Right atrium auricular region (tissue), 2 donors: ENCODE measurements at regions not wholly inside any gene's neighbourhood (a gene's known extent, or its start where the extent isn't known, plus 50 kb on each side); places are given as distances from the start of the nearest gene placed in this dataset.
"Not testable (repeated sequence)": the region's sequence is repeated elsewhere in the genome, so short reads cannot be mapped to it uniquely, and the experiment has no call there.

Experiments
- DNase-seq: peaks from one replicate; pipeline ENCODE4 v3.0.0-alpha.2; 2019; ENCODE audit warnings: low spot score
- H3K27ac ChIP-seq, 2 donors: fragments of 200-600 bp; sonication (generic); 1 replicate in 1 of 2; 2 replicates in 1 of 2; pipeline ENCODE4 v1.5.1; 2016 to 2019
- H3K27me3 ChIP-seq, 2 donors: fragments of 200-600 bp; sonication (generic); one replicate each; pipeline versions ENCODE4 v1.5.1 to v1.6.0; 2017 to 2019
- H3K36me3 ChIP-seq: fragments of 200-600 bp; sonication (generic); one replicate; pipeline ENCODE4 v1.5.1; 2016
- H3K4me1 ChIP-seq, 2 donors: fragments of 200-600 bp; sonication (generic); one replicate each; pipeline versions ENCODE4 v1.5.1 to v1.6.0; 2017 to 2019
- H3K4me3 ChIP-seq, 2 donors: fragments of 200-600 bp; sonication (generic); 1 replicate in 1 of 2; 2 replicates in 1 of 2; pipeline ENCODE4 v1.5.1; 2017 to 2019; ENCODE audit warnings: mild to moderate bottlenecking in 1 of 2, moderate library complexity in 1 of 2
- H3K9me3 ChIP-seq, 2 donors: fragments of 200-600 bp; sonication (generic); one replicate each; pipeline ENCODE4 v1.5.1; 2019

DNA sequence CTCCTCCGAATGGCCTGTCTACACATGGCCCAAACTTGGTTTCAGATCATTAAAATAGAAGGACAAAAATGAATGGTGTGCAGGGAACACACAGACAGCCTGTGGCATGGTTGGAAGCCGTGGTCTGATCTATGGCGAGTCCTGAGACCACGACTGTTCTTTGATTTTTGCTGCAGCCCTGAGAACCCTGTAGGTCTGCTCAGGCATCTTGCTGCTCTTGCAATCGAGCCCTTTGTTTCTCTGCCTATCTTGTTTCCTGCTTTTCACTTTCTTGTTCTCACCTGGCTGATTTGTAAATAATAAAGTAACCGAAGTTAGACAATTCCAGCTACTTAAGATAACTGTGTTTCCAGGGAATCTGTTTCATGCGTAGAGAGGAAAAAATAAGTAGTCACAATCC, 54.1 kb upstream of the NBPF9 start:
- not testable (repeated sequence) for DNase-seq

DNA sequence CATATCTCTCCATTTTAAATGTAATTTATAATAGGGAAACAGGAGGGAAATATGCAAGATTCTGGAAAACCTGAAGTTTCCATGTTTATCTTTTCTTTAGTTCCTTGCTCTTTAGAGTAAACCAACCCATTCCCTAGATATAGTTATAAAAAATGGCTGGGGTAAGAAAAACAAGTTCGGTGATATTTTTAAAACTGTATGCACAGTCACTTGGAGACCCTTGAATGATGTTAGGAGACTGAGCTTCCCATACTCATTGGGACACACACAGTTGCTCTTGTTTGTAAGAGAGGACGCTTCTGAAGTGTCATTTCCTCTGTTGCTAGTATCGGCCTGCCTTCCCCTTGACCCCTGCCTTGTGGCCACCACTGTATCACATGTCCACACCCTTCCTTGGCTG, 55.0 kb upstream of the NBPF9 start:
- H3K27ac ChIP-seq = peak overlapping the region in 1 of 2 donors; percentile 19
- not testable (repeated sequence) for DNase-seq, H3K4me3 ChIP-seq, H3K4me1 ChIP-seq, H3K9me3 ChIP-seq, H3K36me3 ChIP-seq, H3K27me3 ChIP-seq

More for the DNA sequence above, 54.1 kb upstream of the NBPF9 start:
- not testable (repeated sequence) for H3K9me3 ChIP-seq, H3K27ac ChIP-seq, H3K4me3 ChIP-seq, H3K27me3 ChIP-seq, H3K36me3 ChIP-seq, H3K4me1 ChIP-seq

DNA sequence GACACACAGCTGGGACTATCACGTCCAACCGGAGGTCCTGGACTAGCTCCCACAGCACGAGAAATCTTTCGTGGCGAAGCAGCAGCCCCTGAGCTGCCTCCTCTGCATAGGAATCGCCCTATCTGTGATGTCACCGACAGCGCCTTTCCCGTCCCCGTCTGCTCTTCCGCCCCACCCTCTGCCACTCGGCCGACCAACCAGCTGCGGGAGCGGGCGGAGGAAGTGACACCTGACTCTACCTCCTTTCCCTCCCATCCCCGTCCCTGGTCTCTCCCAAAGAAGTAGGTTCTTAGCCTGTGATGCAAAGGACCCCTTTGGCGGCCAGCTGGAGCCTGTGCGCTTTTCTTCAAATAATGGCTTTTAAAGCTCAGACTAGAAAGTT, 59.7 kb upstream of the NBPF9 start:
- H3K36me3 ChIP-seq, DNase-seq, H3K9me3 ChIP-seq, H3K27me3 ChIP-seq, H3K4me3 ChIP-seq, H3K4me1 ChIP-seq: not testable (repeated sequence)
- peak overlapping the region in 1 of 2 donors; percentile 23 for H3K27ac ChIP-seq

DNA sequence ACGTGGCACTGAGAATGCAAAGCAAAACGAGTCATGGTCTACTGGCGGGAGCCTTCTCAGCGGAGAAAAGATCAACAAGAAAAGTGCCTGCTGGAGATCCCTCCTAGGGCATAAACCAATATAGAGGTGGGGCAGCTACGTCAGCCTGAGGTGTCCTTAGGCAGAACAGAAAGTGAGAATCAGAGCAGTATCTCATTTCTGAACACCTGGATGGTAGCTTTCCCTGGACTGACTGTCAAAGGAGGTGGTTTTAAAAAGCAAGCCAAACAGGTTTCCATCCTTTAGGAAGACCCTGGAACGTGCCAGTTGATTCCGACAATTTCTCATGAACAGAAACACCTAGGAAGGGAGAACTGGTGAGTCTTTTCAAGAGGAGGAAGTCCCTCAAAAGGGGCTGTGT, 71.4 kb upstream of the NBPF9 start:
- not testable (repeated sequence) for H3K4me1 ChIP-seq, H3K27me3 ChIP-seq, DNase-seq, H3K36me3 ChIP-seq, H3K4me3 ChIP-seq, H3K27ac ChIP-seq, H3K9me3 ChIP-seq

DNA sequence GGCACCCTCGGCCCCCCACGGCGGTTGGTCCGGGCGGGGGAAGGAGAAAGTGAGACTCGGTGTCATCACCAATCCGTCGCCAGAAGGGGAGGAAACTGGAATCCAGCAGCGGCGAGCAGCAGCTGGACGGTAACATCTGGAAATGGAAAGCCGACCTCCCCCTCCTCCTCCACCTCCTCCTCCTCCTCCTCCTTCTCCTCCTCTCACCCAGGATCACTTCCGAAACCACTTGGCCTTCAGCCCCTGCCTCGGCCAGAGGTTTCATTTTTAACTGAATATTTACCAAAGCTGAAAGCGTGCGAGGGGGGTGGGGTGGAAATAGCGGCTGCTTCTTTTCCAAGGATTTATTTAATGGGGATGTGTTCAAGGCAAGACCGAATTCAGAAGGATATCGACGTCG, 72.5 kb upstream of the NBPF9 start:
- not testable (repeated sequence) for H3K4me1 ChIP-seq, H3K9me3 ChIP-seq, DNase-seq, H3K36me3 ChIP-seq, H3K27me3 ChIP-seq
- Histone ChIP-seq H3K4me3 (peak overlapping the region; percentile 32 to 51), H3K27ac (peak overlapping the region; percentile 48 to 51)

DNA sequence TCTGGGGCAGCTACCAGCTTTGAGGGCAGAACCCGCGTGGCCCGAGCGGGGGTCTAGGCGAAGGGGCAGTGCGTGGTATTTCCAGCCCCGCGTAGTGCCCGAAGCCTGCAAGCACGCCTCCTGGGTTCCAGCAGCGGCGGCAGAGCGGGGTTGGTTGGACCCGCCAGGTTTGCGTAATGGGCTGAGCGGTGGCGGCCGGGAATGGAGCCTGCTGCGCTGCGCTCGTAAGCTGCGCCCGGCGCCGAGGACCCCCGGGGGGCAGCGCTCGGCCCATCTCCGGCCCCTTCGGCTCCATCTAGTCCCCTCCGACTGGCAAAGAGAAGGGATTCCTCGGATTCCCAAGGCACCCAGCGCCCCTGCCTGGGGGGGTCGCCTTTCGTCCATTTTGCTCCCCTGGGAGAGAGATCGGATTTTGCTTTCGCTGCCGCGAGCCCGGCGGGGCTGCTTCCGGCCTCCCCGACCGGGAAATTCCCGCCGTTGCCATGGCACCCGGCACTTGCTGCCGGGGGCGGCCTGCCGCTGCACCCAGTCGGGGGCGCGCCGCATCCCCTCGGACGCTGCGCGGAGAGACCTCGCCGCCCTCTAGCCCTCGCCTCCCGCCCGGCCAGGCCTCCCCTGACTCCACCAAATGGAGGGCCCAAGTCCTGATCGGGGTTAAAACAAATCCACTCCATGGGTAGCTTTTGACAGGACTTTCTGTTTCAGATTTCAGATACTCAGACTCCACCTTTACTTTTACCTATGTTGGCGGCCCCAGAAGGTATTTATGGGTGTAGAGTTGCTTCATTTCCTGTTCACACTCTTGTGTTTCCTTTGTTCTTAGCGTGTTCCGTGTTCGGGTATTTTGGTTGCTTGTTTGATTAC, 73.3 kb upstream of the NBPF9 start:
- H3K36me3 ChIP-seq, H3K9me3 ChIP-seq, H3K4me1 ChIP-seq, H3K27me3 ChIP-seq: not testable (repeated sequence)
- Histone ChIP-seq H3K27ac (peak overlapping the region; percentile 69 to 84), H3K4me3 (peak overlapping the region; percentile 54 to 66)
- peak; percentile 61 for DNase-seq

DNA sequence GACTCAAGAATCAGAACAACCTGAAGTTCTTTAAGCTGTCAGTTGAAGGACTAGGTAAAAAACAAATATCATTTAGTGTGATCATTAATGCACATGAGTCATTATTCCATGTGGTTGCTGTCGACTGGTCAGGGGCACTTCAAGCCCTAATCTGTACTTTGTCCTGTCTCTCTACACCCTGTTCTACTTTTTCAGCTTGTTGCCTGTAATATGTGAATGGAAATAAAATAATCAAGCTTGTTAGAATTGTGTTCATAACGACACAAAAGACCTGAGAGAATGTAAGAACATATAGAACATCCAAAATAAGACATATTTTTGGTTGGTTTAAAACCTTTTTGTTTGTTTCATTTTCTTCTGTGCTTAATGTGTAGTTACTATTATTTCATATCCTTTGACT, 87.4 kb upstream of the NBPF9 start:
- not testable (repeated sequence) for H3K4me3 ChIP-seq, H3K27ac ChIP-seq, H3K36me3 ChIP-seq, H3K4me1 ChIP-seq, H3K9me3 ChIP-seq, DNase-seq, H3K27me3 ChIP-seq

DNA sequence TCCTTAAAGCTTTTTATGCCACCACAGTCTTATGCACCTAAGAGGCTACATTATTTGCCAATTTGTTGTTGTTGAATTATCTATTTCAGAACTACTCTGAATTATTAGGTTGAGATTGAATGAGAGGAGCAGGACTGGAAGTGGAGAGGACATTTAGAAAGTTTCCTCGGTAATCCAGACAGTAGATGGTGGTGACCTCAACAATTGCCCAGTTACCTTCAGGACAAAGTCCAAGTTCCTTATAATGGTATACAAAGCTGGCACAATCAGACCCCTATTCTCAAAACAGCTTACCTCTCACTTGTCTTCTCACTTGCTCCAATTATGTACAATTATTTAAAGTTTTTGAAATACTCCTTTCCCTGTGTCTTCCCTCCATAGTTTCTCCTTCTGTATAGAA, 93.3 kb upstream of the NBPF9 start:
- not testable (repeated sequence) for DNase-seq, H3K9me3 ChIP-seq, H3K27me3 ChIP-seq, H3K27ac ChIP-seq, H3K36me3 ChIP-seq, H3K4me1 ChIP-seq, H3K4me3 ChIP-seq

DNA sequence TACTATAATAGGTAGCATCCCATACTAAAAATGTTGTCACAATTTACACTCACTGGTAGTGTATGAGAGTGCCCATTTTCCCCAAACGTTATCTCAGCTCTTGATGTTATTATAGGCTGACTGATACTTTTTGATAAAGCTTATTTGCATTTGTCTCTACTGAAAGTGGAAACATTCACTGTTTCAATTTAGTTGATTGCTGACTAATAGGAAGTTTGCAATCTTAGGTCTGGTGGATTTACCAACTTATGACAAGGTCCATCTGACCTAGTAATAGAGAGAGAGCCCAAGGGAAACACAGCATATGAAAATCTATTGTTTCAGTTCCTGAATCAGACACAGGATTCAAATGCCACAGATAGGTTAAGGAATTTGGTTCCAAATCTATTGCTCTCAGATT, 97.2 kb upstream of the NBPF9 start:
- not testable (repeated sequence) for H3K27ac ChIP-seq

DNA sequence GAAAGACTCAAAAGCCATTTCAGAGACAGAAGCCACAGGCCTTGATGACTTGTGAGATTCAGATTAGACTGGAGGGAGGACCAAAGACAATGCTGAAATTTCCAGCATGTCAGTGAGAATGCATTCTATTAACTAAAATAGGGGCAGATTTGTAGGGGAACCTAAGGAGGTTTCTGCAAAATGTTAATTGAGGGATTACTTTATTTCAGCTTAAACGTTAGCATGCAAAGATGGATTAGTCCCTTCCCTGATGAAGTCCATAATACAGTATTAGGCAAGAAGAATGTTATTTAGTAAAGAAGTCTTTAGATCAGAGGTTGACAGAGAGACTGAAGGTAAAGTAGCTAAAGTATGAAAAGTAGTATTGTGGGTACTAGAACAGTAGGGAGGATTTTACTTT, 98.9 kb upstream of the NBPF9 start:
- not testable (repeated sequence) for H3K36me3 ChIP-seq, H3K4me3 ChIP-seq, H3K9me3 ChIP-seq, DNase-seq, H3K4me1 ChIP-seq, H3K27ac ChIP-seq, H3K27me3 ChIP-seq

More for the DNA sequence above, 97.2 kb upstream of the NBPF9 start:
- not testable (repeated sequence) for H3K27me3 ChIP-seq, H3K4me3 ChIP-seq, DNase-seq, H3K9me3 ChIP-seq, H3K36me3 ChIP-seq, H3K4me1 ChIP-seq

DNA sequence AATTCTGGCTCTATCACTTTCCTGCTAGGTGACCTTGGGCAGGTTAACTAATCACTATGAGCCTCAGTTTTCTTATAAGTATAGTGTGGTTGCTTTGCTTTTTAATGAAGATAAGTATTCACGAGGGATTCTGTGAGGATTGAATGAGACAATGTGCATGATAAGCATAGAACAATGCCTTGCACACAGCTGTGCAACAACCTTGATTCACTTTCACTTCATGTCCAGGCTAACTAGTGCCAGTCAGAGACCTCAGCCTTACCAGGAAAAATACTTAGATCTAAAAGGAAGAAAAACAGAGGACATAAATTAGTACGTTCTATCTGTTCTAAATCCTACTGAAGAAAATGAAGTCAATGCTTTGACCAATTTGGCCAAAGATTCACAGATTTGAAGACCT, 101.0 kb upstream of the NBPF9 start:
- H3K4me3 ChIP-seq, H3K27me3 ChIP-seq, DNase-seq, H3K27ac ChIP-seq, H3K9me3 ChIP-seq, H3K4me1 ChIP-seq, H3K36me3 ChIP-seq: not testable (repeated sequence)

DNA sequence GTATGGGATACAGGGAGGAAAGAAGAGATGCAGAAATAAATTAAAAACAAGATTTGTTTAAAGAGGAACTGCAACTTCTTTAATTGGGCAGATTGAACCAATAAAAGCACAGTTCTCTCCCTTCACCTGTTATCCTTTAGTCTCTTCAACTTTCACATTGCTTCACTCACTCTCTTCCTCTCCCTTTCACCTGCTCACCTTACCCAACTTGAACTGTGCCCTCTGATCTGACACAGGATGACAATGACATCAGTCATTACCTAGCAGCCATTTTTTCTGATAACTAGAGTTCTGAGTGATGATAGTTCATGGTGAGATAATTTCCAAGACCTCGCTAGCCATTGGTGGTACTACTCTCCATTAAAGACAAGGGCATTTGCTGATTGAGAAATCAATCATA, 105.5 kb upstream of the NBPF9 start:
- not testable (repeated sequence) for DNase-seq, H3K36me3 ChIP-seq, H3K27me3 ChIP-seq, H3K4me3 ChIP-seq, H3K4me1 ChIP-seq, H3K27ac ChIP-seq, H3K9me3 ChIP-seq

DNA sequence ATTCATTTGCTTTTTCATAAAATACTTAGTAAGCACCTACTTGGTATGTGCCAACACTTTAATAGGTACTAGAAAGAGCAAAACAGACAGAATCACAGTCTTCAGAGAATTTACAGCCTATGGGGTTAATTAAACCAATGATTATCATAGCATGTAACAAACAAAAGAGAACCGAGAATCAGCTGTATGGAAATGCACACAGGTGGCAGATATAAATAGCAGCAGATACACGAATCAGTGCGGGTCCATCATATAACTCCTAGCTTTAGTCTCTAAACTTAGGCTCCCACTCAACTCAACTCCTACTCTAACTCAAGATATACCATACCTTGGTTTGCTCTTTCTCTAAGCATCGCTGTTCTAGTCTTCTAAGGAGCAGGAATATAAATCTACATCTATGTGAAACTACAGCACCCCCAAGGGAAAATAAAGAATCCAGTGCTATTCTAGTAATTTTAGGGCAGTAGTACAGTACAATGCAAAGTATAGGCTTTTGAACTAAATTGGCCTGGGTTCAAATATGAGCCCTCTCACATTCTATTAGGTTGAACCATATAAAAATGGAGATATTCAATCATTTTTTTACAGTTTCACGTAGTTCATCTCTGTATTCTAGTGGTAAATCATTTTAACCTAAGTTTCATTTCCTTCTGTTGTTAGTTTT, 108.5 kb upstream of the NBPF9 start:
- not testable (repeated sequence) for H3K9me3 ChIP-seq, H3K4me3 ChIP-seq, H3K4me1 ChIP-seq, H3K36me3 ChIP-seq, DNase-seq, H3K27me3 ChIP-seq, H3K27ac ChIP-seq

DNA sequence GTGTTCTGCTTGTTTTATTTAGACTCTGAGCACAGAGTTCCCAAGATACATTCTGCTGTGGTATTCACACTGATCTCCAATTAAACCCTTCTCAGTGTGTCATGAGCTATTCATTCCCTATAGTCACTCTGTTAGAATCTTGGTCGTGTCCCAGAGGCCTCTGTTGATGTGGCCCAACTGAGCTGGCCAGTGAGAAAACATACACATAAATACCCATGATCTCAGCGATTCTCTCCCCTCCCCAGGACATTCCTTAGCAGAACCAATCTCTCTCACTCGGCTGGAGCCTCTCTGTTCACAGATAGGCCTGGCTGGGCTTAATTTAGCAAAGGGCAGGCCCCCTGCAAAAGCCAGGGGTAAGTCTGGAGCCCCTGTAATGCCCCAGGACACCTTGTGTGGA, 109.6 kb upstream of the NBPF9 start:
- not testable (repeated sequence) for DNase-seq, H3K9me3 ChIP-seq, H3K36me3 ChIP-seq, H3K27me3 ChIP-seq, H3K4me3 ChIP-seq, H3K27ac ChIP-seq, H3K4me1 ChIP-seq

DNA sequence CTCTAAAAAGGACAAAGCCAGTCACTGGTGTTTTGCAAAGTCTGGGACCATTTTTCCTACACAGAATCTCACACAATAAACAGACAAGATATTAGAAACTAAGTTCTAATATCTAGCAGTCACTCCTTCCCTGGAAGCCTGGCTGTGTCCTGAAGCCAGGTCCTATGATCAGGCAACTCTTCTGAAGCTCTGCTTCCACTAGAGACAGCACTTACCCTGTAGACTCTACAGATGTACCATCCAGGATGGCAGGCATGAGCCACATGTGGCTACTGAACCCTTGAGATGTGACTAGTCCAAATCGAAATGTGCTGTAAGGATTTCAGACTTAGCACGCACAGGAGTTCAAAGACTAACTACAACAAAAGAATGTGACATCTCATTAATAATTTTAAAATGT, 110.3 kb upstream of the NBPF9 start:
- H3K4me3 ChIP-seq, DNase-seq, H3K27me3 ChIP-seq, H3K4me1 ChIP-seq, H3K36me3 ChIP-seq, H3K27ac ChIP-seq, H3K9me3 ChIP-seq: not testable (repeated sequence)
